ENCODE measurements at regions not wholly inside any gene's neighbourhood (a gene's known extent, or its start where the extent isn't known, plus 50 kb on each side); places are given as distances from the start of the nearest gene placed in this dataset.

DNA sequence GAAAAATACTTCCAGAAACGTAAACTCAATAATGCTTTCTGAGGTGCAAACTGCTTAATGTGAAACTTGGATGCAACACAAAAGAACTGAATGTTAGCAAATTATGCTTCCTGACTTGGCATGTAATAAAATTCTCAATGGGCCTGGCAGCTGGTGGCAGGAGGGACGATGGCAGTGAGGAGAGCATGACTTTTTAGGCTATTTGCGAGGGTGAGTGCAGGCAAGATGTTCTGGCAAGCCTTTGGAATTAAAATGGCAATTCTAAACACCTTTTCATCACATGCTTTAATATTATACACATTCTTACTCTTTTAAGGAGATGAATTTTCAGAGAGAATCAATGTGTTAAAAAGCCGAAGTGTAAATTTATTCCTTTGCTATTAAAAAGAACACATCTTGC, 224.8 kb upstream of the CDH4 start:
- Histone ChIP-seq H3K9me3 (ENCODE audit: control insufficient read depth in 1 of 2, insufficient read depth in 1 of 2, low read length in 2 of 2) (peaks cover 0 to 17% of the 10 kb centered on the region in 2 experiments), H3K27ac (ENCODE audit: low read depth in 1 of 2, low read length in 2 of 2) (no peak overlapping the region), H3K4me3 (ENCODE audit: low read length) (no peak overlapping the region), H3K4me1 (ENCODE audit: insufficient read depth, low read length) (no peaks in the 10 kb centered on the region), H3K36me3 (ENCODE audit: insufficient read depth, low read length) (no peaks in the 10 kb centered on the region), H3K27me3 (ENCODE audit: control insufficient read depth in 1 of 2, insufficient read depth in 2 of 2, low read length in 2 of 2) (no peaks in the 10 kb centered on the region)
- intact Hi-C loops (cut with DNase I, micrococcal nuclease): no loop called here
- H3K9me3 Mint-ChIP-seq: peaks cover 3% of the 10 kb centered on the region
- no peaks in the 10 kb centered on the region for H3K36me3 Mint-ChIP-seq (ENCODE audit: low read depth)
- H3K4me3 Mint-ChIP-seq: no peak overlapping the region
- H3K4me1 Mint-ChIP-seq (ENCODE audit: low read depth): no peaks in the 10 kb centered on the region
- ChIA-PET POLR2A (no interaction called here), CTCF (no interaction called here)
- no peak overlapping the region for H3K27ac Mint-ChIP-seq
- TF ChIP-seq, protein P1, sequence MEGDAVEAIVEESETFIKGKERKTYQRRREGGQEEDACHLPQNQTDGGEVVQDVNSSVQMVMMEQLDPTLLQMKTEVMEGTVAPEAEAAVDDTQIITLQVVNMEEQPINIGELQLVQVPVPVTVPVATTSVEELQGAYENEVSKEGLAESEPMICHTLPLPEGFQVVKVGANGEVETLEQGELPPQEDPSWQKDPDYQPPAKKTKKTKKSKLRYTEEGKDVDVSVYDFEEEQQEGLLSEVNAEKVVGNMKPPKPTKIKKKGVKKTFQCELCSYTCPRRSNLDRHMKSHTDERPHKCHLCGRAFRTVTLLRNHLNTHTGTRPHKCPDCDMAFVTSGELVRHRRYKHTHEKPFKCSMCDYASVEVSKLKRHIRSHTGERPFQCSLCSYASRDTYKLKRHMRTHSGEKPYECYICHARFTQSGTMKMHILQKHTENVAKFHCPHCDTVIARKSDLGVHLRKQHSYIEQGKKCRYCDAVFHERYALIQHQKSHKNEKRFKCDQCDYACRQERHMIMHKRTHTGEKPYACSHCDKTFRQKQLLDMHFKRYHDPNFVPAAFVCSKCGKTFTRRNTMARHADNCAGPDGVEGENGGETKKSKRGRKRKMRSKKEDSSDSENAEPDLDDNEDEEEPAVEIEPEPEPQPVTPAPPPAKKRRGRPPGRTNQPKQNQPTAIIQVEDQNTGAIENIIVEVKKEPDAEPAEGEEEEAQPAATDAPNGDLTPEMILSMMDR (IDR thresholded peaks at IDR 0.05): no peak
- H3K27me3 Mint-ChIP-seq: no peaks in the 10 kb centered on the region
- ATAC-seq (ENCODE audit: poor library complexity) (no peak), DNase-seq (no peak)

- Mint-ChIP-seq H3K9me3 (peaks cover 3% of the 10 kb centered on the region), H3K36me3 (ENCODE audit: low read depth) (no peaks in the 10 kb centered on the region), H3K27me3 (no peaks in the 10 kb centered on the region), H3K27ac (no peak overlapping the region), H3K4me3 (no peak overlapping the region), H3K4me1 (ENCODE audit: low read depth) (no peaks in the 10 kb centered on the region)
- no peaks in the 10 kb centered on the region for H3K4me1 ChIP-seq (ENCODE audit: insufficient read depth, low read length)
- ChIA-PET CTCF (no interaction called here), POLR2A (no interaction called here)
- H3K36me3 ChIP-seq (ENCODE audit: insufficient read depth, low read length): no peaks in the 10 kb centered on the region
- H3K27me3 ChIP-seq (ENCODE audit: control insufficient read depth in 1 of 2, insufficient read depth in 2 of 2, low read length in 2 of 2): no peaks in the 10 kb centered on the region
- ATAC-seq (ENCODE audit: poor library complexity) (no peak), DNase-seq (no peak)
- TF ChIP-seq, protein P1 (IDR thresholded peaks at IDR 0.05): no peak
- H3K27ac ChIP-seq (ENCODE audit: low read depth in 1 of 2, low read length in 2 of 2): no peak overlapping the region
- intact Hi-C loops (cut with DNase I, micrococcal nuclease): no loop called here
- peaks cover 0 to 9% of the 10 kb centered on the region in 2 experiments for H3K9me3 ChIP-seq (ENCODE audit: control insufficient read depth in 1 of 2, insufficient read depth in 1 of 2, low read length in 2 of 2)
- no peak overlapping the region for H3K4me3 ChIP-seq (ENCODE audit: low read length)
Observed at GRCh38 chr20:61030130-61030529, 221.9 kb upstream of the CDH4 start.

DNA sequence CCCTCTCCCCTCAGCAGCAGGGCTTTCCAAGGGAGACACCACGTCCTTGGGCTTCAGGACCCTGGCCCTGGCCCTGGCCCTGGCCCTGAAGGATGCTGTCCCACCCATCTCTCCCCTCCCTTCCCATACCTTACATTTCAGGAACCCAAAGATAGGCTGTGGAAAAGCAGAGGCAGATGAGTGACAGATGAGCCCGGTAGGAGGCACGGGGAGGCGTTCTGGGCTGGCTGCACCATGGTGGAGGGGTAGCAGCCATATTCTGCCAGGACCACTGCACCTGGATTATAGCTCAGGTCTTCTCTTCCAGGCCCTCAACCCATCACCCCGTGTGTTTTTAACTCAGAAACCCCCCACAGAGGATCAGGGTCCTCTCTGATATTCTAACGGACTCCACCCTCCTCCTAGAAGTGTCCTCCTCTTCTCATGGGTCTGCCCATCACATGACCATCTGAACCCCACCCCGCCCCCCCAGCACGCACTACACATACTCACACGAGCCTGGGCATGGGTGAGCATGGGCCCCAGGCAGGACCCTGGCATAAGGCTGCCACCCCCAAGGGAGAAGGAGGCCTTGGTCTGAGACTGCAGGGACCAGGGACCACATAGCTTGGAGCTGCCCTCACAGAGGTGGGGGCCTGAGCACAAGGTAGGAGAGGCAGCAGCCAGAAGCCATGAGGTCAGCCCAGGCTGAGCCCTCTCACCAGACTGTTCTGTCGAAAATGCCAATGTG, 220.8 kb upstream of the CDH4 start:
- H3K9me3 Mint-ChIP-seq: peaks cover 3% of the 10 kb centered on the region
- no peaks in the 10 kb centered on the region for H3K36me3 Mint-ChIP-seq (ENCODE audit: low read depth)
- DNase-seq (no peak), ATAC-seq (ENCODE audit: poor library complexity) (no peak)
- H3K9me3 ChIP-seq (ENCODE audit: control insufficient read depth in 1 of 2, insufficient read depth in 1 of 2, low read length in 2 of 2): peaks cover 0 to 9% of the 10 kb centered on the region in 2 experiments
- H3K4me1 ChIP-seq (ENCODE audit: insufficient read depth, low read length): no peaks in the 10 kb centered on the region
- POLR2A ChIA-PET: no interaction called here
- H3K4me3 Mint-ChIP-seq: no peak overlapping the region
- no peak overlapping the region for H3K4me3 ChIP-seq (ENCODE audit: low read length)
- H3K27ac ChIP-seq (ENCODE audit: low read depth in 1 of 2, low read length in 2 of 2): no peak overlapping the region
- H3K27ac Mint-ChIP-seq: no peak overlapping the region
- intact Hi-C loops (cut with DNase I, micrococcal nuclease): no loop called here
- H3K27me3 ChIP-seq (ENCODE audit: control insufficient read depth in 1 of 2, insufficient read depth in 2 of 2, low read length in 2 of 2): no peaks in the 10 kb centered on the region
- no peaks in the 10 kb centered on the region for H3K36me3 ChIP-seq (ENCODE audit: insufficient read depth, low read length)
- CTCF ChIA-PET: interaction anchor here (0.6 kb wide), 1 partner anchor 58 kb away, joined by 3 read pairs; no protein-coding TSS in a partner anchor
- TF ChIP-seq, protein P1 (IDR thresholded peaks at IDR 0.05): no peak
- H3K27me3 Mint-ChIP-seq: no peaks in the 10 kb centered on the region
- no peaks in the 10 kb centered on the region for H3K4me1 Mint-ChIP-seq (ENCODE audit: low read depth)

Measured in CD4-positive, alpha-beta T cell (primary cell).